HCT116 (cell line): ENCODE measurements at regions not wholly inside any gene's neighbourhood (a gene's known extent, or its start where the extent isn't known, plus 50 kb on each side); places are given as distances from the start of the nearest gene placed in this dataset.

ENCODE experiments used
- ATAC-seq: fragments of 200-7000 bp; cut with Tn5 transposase; 2 replicates; pipeline ENCODE4 v1.9.1; 2020; ENCODE audit warnings: mild to moderate bottlenecking, moderate library complexity
- BruUV-seq: library from RNA; stranded (reverse); fragments of 400-500 nt; replicated peaks from 2 replicates; lab custom pipeline; 2021; lab: Mats Ljungman, UMichigan
- CTCF ChIA-PET: fragments of 300-600 bp; sonication (Branson Sonifier 250); formaldehyde crosslinking; loops from one replicate; lab custom pipeline; 2021; ENCODE audit warnings: antibody characterized with exemption; lab: Charles Lee
- POLR2A ChIA-PET: fragments of 300-600, 350-600 bp; sonication (Branson Sonifier 250); formaldehyde crosslinking; loops from one replicate; lab custom pipeline; 2021; ENCODE audit warnings: antibody characterized with exemption; lab: Charles Lee
- RAD21 ChIA-PET, 2 experiments: fragments of 300-600 bp; sonication (Branson Sonifier 250); formaldehyde crosslinking; loops; one replicate each; lab custom pipeline; 2023; ENCODE audit warnings: low total read pairs in 2 of 2; ENCODE audit not compliant: uncharacterized antibody in 2 of 2, unreplicated experiment in 2 of 2, low non-redundant PET in 1 of 2; lab: Charles Lee
- DNase-seq: peaks from one replicate; pipeline ENCODE4 v3.0.0-alpha.2; 2010; ENCODE audit warnings: low read depth, low spot score
- H2AFZ ChIP-seq: fragments of 200-600 bp; shearing (Covaris generic), sonication (generic); 2 replicates; pipeline ENCODE4 v1.6.1; 2017; ENCODE audit warnings: low read depth, mixed run types, mixed read lengths, antibody characterized with exemption, low read length; ENCODE audit not compliant: poor library complexity, severe bottlenecking
- H3K27ac ChIP-seq: 2 replicates; pipeline ENCODE4 v1.5.1; 2012; ENCODE audit warnings: low read depth, low read length
- H3K27me3 ChIP-seq: fragments of 200-600 bp; sonication (generic); 2 replicates; pipeline ENCODE4 v1.6.1; 2016; ENCODE audit warnings: mixed run types, low read length, mixed read lengths; ENCODE audit not compliant: insufficient read depth
- H3K36me3 ChIP-seq, 2 experiments: fragments of 200-500 bp in 1 of 2; fragments of 200-600 bp in 1 of 2; sonication (Bioruptor generic) in 1 of 2; sonication (generic) in 1 of 2; 2 replicates each; pipeline versions ENCODE4 v1.5.1 to v1.6.1; 2014 to 2016; ENCODE audit warnings: low read length in 2 of 2, inconsistent platforms in 1 of 2, mixed read lengths in 1 of 2, mixed run types in 1 of 2; ENCODE audit not compliant: insufficient read depth in 2 of 2, control insufficient read depth in 1 of 2
- H3K4me1 ChIP-seq, 2 experiments: fragments of 200-600 bp in 1 of 2; sonication (generic) in 1 of 2; 2 replicates each; pipeline versions ENCODE4 v1.5.1 to v1.6.1; 2012 to 2017; ENCODE audit warnings: low read length in 2 of 2, inconsistent platforms in 1 of 2, mild to moderate bottlenecking in 1 of 2, mixed read lengths in 1 of 2, mixed run types in 1 of 2, moderate library complexity in 1 of 2; ENCODE audit not compliant: insufficient read depth in 2 of 2, control insufficient read depth in 1 of 2
- H3K4me2 ChIP-seq: fragments of 200-600 bp; sonication (generic); 2 replicates; pipeline ENCODE4 v1.6.1; 2017; ENCODE audit warnings: mixed run types, low read length, mixed read lengths
- H3K4me3 ChIP-seq, 2 experiments: fragments of 200-600 bp in 1 of 2; sonication (generic) in 1 of 2; replicated peaks in 1 of 2; 2 replicates each; pipeline ENCODE4 v1.5.1; 2011 to 2016; ENCODE audit warnings: low read length in 2 of 2, control low read depth in 1 of 2, low read depth in 1 of 2, mild to moderate bottlenecking in 1 of 2, mixed read lengths in 1 of 2, mixed run types in 1 of 2
- H3K79me2 ChIP-seq: fragments of 200-600 bp; sonication (generic); 2 replicates; pipeline ENCODE4 v1.6.1; 2017; ENCODE audit warnings: mild to moderate bottlenecking, mixed run types, low read length, moderate library complexity, mixed read lengths; ENCODE audit not compliant: insufficient read depth
- H3K9ac ChIP-seq: fragments of 200-600 bp; sonication (generic); 2 replicates; pipeline ENCODE4 v1.6.1; 2016; ENCODE audit warnings: low read length, mixed read lengths
- H3K9me2 ChIP-seq: fragments of 200-600 bp; sonication (generic), shearing (Covaris generic); 2 replicates; pipeline ENCODE4 v1.6.1; 2017; ENCODE audit warnings: mixed run types, mild to moderate bottlenecking, moderate library complexity; ENCODE audit not compliant: insufficient read depth
- H3K9me3 ChIP-seq, 2 experiments: fragments of 200-500 bp in 1 of 2; fragments of 200-600 bp in 1 of 2; sonication (Bioruptor generic) in 1 of 2; sonication (generic) in 1 of 2; 2 replicates each; pipeline ENCODE4 v1.6.1; 2014 to 2017; ENCODE audit warnings: low read length in 2 of 2, mixed read lengths in 2 of 2, inconsistent platforms in 1 of 2, low read depth in 1 of 2, mild to moderate bottlenecking in 1 of 2, mixed run types in 1 of 2, moderate library complexity in 1 of 2; ENCODE audit not compliant: control insufficient read depth in 1 of 2, insufficient read depth in 1 of 2
- H4K20me1 ChIP-seq: fragments of 200-600 bp; sonication (generic), shearing (Covaris generic); 2 replicates; pipeline ENCODE4 v1.6.1; 2017; ENCODE audit warnings: mixed run types, mild to moderate bottlenecking, moderate library complexity; ENCODE audit not compliant: insufficient read depth
- CBX3 ChIP-seq: IDR thresholded peaks from 2 replicates; pipeline ENCODE4 v1.6.1; 2012; ENCODE audit warnings: low read depth
- CEBPB ChIP-seq: IDR thresholded peaks from 2 replicates; pipeline ENCODE4 v1.6.1; 2012; ENCODE audit warnings: low read depth
- ELF1 ChIP-seq: IDR thresholded peaks from 2 replicates; pipeline ENCODE4 v1.6.1; 2012; ENCODE audit warnings: low read depth, borderline replicate concordance
- EZH2 ChIP-seq: fragments of 200-600 bp; sonication (generic); IDR thresholded peaks from 2 replicates; pipeline ENCODE4 v1.6.1; 2017; ENCODE audit warnings: antibody characterized with exemption, mixed run types
- EZH2phosphoT487 ChIP-seq: fragments of 200-600 bp; IDR thresholded peaks from 2 replicates; pipeline ENCODE4 v1.6.1; 2018; ENCODE audit warnings: antibody characterized with exemption, borderline replicate concordance
- FOSL1 ChIP-seq: IDR thresholded peaks from 2 replicates; pipeline ENCODE4 v1.6.1; 2012; ENCODE audit warnings: low read depth
- JUND ChIP-seq: IDR thresholded peaks from 2 replicates; pipeline ENCODE4 v1.6.1; 2012
- POLR2A ChIP-seq: IDR thresholded peaks from 2 replicates; pipeline ENCODE4 v1.7.0; 2011; ENCODE audit warnings: borderline replicate concordance; ENCODE audit not compliant: insufficient read depth, insufficient read length; ENCODE audit errors: extremely low read depth
- POLR2AphosphoS5 ChIP-seq: IDR thresholded peaks from 2 replicates; pipeline ENCODE4 v1.6.1; 2011; ENCODE audit warnings: mild to moderate bottlenecking, low read depth, low read length, moderate library complexity
- SIN3A ChIP-seq: IDR thresholded peaks from 2 replicates; pipeline ENCODE4 v1.6.1; 2012; ENCODE audit warnings: low read depth
- SP1 ChIP-seq: IDR thresholded peaks from 2 replicates; pipeline ENCODE4 v1.6.1; 2012; ENCODE audit warnings: low read depth
- SRF ChIP-seq: IDR thresholded peaks from 2 replicates; pipeline ENCODE4 v1.6.1; 2012; ENCODE audit warnings: low read depth
- YY1 ChIP-seq: IDR thresholded peaks from 2 replicates; pipeline ENCODE4 v1.6.1; 2011; ENCODE audit warnings: low read length, low read depth, moderate library complexity, mild to moderate bottlenecking; ENCODE audit not compliant: insufficient replicate concordance; ENCODE audit errors: extremely low read depth
- ZNF274 ChIP-seq: fragments of 200-500 bp; sonication (Bioruptor generic); IDR thresholded peaks from 2 replicates; pipeline ENCODE4 v1.6.1; 2014; ENCODE audit warnings: mild to moderate bottlenecking, low read depth, low read length, inconsistent platforms
- intact Hi-C: fragments of 100-400 bp; cut with micrococcal nuclease; formaldehyde crosslinking; loops from 2 replicates; pipeline ENCODE4 v1.10.0; 2022
- TF ChIP-seq, protein P1 (sequence below): IDR thresholded peaks from 2 replicates; pipeline ENCODE4 v1.6.1; 2011; ENCODE audit warnings: mild to moderate bottlenecking, low read length, moderate library complexity; ENCODE audit not compliant: insufficient replicate concordance; ENCODE audit errors: extremely low read depth
- TF ChIP-seq, protein P2 (sequence below): IDR thresholded peaks from 2 replicates; pipeline ENCODE4 v1.6.1; 2012; ENCODE audit warnings: low read depth

DNA sequence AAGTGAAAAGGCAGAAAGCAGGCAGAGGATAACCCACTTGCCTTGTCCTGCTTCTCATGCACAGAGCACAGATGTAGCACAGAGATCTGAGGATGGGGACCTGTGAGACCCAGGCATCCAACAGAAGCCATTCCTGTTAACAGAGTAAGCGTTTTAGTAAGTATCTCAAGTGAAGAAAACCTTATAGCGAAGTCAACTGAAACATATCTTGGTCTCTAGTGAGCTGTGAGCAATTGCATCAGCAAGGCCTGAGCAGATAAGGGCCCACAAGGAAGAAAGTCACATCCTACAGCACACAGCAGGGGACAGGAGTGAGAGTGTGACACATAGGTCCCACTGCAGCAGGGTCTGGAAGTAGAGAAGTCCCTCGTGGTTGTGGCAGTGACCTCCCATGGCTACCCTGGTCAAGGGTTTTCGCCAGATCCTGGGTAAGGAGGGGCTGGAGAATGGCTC lies 248.7 kb upstream of the TNP1 start:
- no TSS peak for BruUV-seq
- no peak for ATAC-seq

DNA sequence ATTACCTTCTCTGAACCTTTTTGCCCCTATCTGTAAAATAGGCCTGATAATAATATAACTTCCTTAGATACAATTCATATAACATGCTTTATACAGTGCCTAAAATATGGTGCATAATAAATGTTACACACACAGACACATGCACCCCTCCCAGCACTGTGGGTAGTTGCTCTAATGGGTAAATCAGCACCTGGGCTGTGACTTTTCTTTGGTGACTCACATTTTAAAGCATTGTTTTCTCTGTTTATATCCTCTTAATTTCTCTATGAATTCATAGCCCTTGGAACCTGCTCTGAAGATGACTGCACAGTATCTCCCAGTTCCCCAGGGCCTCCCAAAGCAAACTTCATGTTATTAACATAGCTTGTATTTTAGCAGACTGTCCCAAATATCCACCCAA lies 248.2 kb upstream of the TNP1 start:
- no peak for DNase-seq
- TF ChIP-seq ZNF274 (no peak), POLR2A (no peak), CBX3 (no peak), FOSL1 (no peak), EZH2phosphoT487 (no peak), EZH2 (no peak), JUND (no peak), SIN3A (no peak), SP1 (no peak), POLR2AphosphoS5 (no peak), YY1 (no peak), SRF (no peak), ELF1 (no peak), CEBPB (no peak)
- TF ChIP-seq, protein P1, sequence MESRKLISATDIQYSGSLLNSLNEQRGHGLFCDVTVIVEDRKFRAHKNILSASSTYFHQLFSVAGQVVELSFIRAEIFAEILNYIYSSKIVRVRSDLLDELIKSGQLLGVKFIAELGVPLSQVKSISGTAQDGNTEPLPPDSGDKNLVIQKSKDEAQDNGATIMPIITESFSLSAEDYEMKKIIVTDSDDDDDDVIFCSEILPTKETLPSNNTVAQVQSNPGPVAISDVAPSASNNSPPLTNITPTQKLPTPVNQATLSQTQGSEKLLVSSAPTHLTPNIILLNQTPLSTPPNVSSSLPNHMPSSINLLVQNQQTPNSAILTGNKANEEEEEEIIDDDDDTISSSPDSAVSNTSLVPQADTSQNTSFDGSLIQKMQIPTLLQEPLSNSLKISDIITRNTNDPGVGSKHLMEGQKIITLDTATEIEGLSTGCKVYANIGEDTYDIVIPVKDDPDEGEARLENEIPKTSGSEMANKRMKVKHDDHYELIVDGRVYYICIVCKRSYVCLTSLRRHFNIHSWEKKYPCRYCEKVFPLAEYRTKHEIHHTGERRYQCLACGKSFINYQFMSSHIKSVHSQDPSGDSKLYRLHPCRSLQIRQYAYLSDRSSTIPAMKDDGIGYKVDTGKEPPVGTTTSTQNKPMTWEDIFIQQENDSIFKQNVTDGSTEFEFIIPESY: no peak
- TF ChIP-seq, protein P2, sequence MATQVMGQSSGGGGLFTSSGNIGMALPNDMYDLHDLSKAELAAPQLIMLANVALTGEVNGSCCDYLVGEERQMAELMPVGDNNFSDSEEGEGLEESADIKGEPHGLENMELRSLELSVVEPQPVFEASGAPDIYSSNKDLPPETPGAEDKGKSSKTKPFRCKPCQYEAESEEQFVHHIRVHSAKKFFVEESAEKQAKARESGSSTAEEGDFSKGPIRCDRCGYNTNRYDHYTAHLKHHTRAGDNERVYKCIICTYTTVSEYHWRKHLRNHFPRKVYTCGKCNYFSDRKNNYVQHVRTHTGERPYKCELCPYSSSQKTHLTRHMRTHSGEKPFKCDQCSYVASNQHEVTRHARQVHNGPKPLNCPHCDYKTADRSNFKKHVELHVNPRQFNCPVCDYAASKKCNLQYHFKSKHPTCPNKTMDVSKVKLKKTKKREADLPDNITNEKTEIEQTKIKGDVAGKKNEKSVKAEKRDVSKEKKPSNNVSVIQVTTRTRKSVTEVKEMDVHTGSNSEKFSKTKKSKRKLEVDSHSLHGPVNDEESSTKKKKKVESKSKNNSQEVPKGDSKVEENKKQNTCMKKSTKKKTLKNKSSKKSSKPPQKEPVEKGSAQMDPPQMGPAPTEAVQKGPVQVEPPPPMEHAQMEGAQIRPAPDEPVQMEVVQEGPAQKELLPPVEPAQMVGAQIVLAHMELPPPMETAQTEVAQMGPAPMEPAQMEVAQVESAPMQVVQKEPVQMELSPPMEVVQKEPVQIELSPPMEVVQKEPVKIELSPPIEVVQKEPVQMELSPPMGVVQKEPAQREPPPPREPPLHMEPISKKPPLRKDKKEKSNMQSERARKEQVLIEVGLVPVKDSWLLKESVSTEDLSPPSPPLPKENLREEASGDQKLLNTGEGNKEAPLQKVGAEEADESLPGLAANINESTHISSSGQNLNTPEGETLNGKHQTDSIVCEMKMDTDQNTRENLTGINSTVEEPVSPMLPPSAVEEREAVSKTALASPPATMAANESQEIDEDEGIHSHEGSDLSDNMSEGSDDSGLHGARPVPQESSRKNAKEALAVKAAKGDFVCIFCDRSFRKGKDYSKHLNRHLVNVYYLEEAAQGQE: no peak
- TF ChIP-seq, all 23 proteins: peak for 0
- Histone ChIP-seq H3K4me2 (no peak overlapping the region), H3K4me1 (peaks cover 14 to 54% of the 10 kb centered on the region in 2 experiments), H3K9me3 (no peaks in the 10 kb centered on the region), H3K9ac (no peak overlapping the region), H3K9me2 (no peaks in the 10 kb centered on the region), H4K20me1 (no peaks in the 10 kb centered on the region), H3K27ac (no peak overlapping the region), H3K36me3 (no peaks in the 10 kb centered on the region), H3K79me2 (no peaks in the 10 kb centered on the region), H3K4me3 (no peak overlapping the region), H3K27me3 (no peaks in the 10 kb centered on the region), H2AFZ (no peak overlapping the region)
- ChIA-PET POLR2A (no interaction called here), CTCF (interaction anchor here (1.0 kb wide), 1 partner anchor 11 kb away, joined by 3 read pairs; no protein-coding TSS in a partner anchor), RAD21 (no interaction called here)
- no peak for ATAC-seq
- BruUV-seq: no TSS peak
- intact Hi-C loops: no loop called here

More for the DNA sequence above, 248.7 kb upstream of the TNP1 start:
- intact Hi-C loops: no loop called here
- Histone ChIP-seq H3K9me3 (no peaks in the 10 kb centered on the region), H3K9ac (no peak overlapping the region), H3K4me3 (no peak overlapping the region), H3K79me2 (no peaks in the 10 kb centered on the region), H4K20me1 (no peaks in the 10 kb centered on the region), H2AFZ (no peak overlapping the region), H3K4me2 (no peak overlapping the region), H3K9me2 (no peaks in the 10 kb centered on the region), H3K27ac (no peak overlapping the region), H3K4me1 (peaks cover 14 to 52% of the 10 kb centered on the region in 2 experiments), H3K36me3 (no peaks in the 10 kb centered on the region), H3K27me3 (no peaks in the 10 kb centered on the region)
- no peak for DNase-seq
- POLR2A ChIA-PET: no interaction called here
- RAD21 ChIA-PET: no interaction called here
- CTCF ChIA-PET: interaction anchor here (1.0 kb wide), 1 partner anchor 11 kb away, joined by 3 read pairs; no protein-coding TSS in a partner anchor
- TF ChIP-seq ZNF274 (no peak), SIN3A (no peak), FOSL1 (no peak)
